OCI-LY3 (cell line): ENCODE measurements at regions not wholly inside any gene's neighbourhood (a gene's known extent, or its start where the extent isn't known, plus 50 kb on each side); places are given as distances from the start of the nearest gene placed in this dataset.

ENCODE experiments used
- CTCF ChIP-seq: fragments of 200-600, 300-600 bp; sonication (generic); IDR thresholded peaks from 2 replicates; pipeline ENCODE4 v1.5.1; 2014; ENCODE audit warnings: antibody characterized with exemption, low read length, low read depth
- EZH2phosphoT487 ChIP-seq: fragments of 200-600 bp; shearing (Covaris generic); IDR thresholded peaks from 2 replicates; pipeline ENCODE4 v1.6.1; 2018; ENCODE audit warnings: antibody characterized with exemption, mixed run types, low read depth

- TF ChIP-seq CTCF (no peak), EZH2phosphoT487 (no peak)
These were observed 703.5 kb downstream of the GATA3 start for GRCh38 chr10:8758029-8758428.
